Mesenchymal stem cell (in vitro differentiated cells and primary cell): ENCODE measurements at regions not wholly inside any gene's neighbourhood (a gene's known extent, or its start where the extent isn't known, plus 50 kb on each side); places are given as distances from the start of the nearest gene placed in this dataset.

Experiments used
- DNase-seq: peaks from one replicate; pipeline ENCODE4 v3.0.0-alpha.2; 2013
- H2AFZ ChIP-seq: one replicate; pipeline ENCODE4 v1.6.1; 2013; ENCODE audit warnings: low read depth, mild to moderate bottlenecking, control low read depth, inconsistent platforms, low read length, moderate library complexity
- H2AK5ac ChIP-seq: 2 replicates; pipeline ENCODE4 v1.6.1; 2013; ENCODE audit warnings: low read length, moderate library complexity, mild to moderate bottlenecking, inconsistent platforms; ENCODE audit not compliant: severe bottlenecking
- H2BK120ac ChIP-seq: one replicate; pipeline ENCODE4 v1.6.1; 2013; ENCODE audit warnings: low read depth, mild to moderate bottlenecking, inconsistent platforms, low read length, moderate library complexity
- H2BK12ac ChIP-seq, 2 experiments: one replicate each; pipeline ENCODE4 v1.6.1; 2013; ENCODE audit warnings: inconsistent platforms in 2 of 2, low read length in 2 of 2, mild to moderate bottlenecking in 2 of 2, moderate library complexity in 2 of 2, control low read depth in 1 of 2
- H2BK15ac ChIP-seq: one replicate; pipeline ENCODE4 v1.6.1; 2013; ENCODE audit warnings: mild to moderate bottlenecking, low read depth, inconsistent platforms; ENCODE audit not compliant: poor library complexity, severe bottlenecking
- H2BK5ac ChIP-seq: 2 replicates; pipeline ENCODE4 v1.6.1; 2013; ENCODE audit warnings: low read depth, mild to moderate bottlenecking, low read length, control low read depth, inconsistent platforms; ENCODE audit not compliant: poor library complexity, severe bottlenecking
- H3K14ac ChIP-seq, 2 experiments: one replicate each; pipeline ENCODE4 v1.6.1; 2013; ENCODE audit warnings: inconsistent platforms in 2 of 2, low read length in 2 of 2, control low read depth in 1 of 2, mild to moderate bottlenecking in 1 of 2, moderate library complexity in 1 of 2
- H3K18ac ChIP-seq, 2 experiments: one replicate each; pipeline ENCODE4 v1.6.1; 2013; ENCODE audit warnings: inconsistent platforms in 2 of 2, low read length in 2 of 2, control low read depth in 1 of 2, low read depth in 1 of 2, mild to moderate bottlenecking in 1 of 2
- H3K23ac ChIP-seq, 2 experiments: one replicate each; pipeline ENCODE4 v1.6.1; 2013; ENCODE audit warnings: inconsistent platforms in 2 of 2, low read length in 2 of 2, mild to moderate bottlenecking in 2 of 2, moderate library complexity in 2 of 2, control low read depth in 1 of 2
- H3K27ac ChIP-seq: 2 replicates; pipeline ENCODE4 v1.5.1; 2013; ENCODE audit warnings: mild to moderate bottlenecking, moderate library complexity, low read length, control low read depth, inconsistent platforms; ENCODE audit not compliant: poor library complexity, severe bottlenecking
- H3K27me3 ChIP-seq, 2 experiments: 2 replicates each; pipeline versions ENCODE4 v1.6.1 to v1.7.0; 2013; ENCODE audit warnings: low read length in 2 of 2, mild to moderate bottlenecking in 2 of 2, moderate library complexity in 2 of 2, control low read depth in 1 of 2, inconsistent platforms in 1 of 2; ENCODE audit not compliant: control insufficient read depth in 1 of 2, insufficient read depth in 1 of 2
- H3K36me3 ChIP-seq, 2 experiments: 2 replicates each; pipeline versions ENCODE4 v1.6.1 to v1.7.0; 2013; ENCODE audit warnings: low read length in 2 of 2, control low read depth in 1 of 2, inconsistent platforms in 1 of 2, low read depth in 1 of 2, mild to moderate bottlenecking in 1 of 2; ENCODE audit not compliant: insufficient read depth in 2 of 2, control insufficient read depth in 1 of 2
- H3K4ac ChIP-seq, 2 experiments: one replicate each; pipeline ENCODE4 v1.6.1; 2013; ENCODE audit warnings: inconsistent platforms in 2 of 2, low read length in 2 of 2, mild to moderate bottlenecking in 2 of 2, moderate library complexity in 2 of 2, control low read depth in 1 of 2, low read depth in 1 of 2
- H3K4me1 ChIP-seq: 2 replicates; pipeline ENCODE4 v1.6.1; 2013; ENCODE audit warnings: low read depth, low read length, control low read depth; ENCODE audit not compliant: control insufficient read depth, insufficient read depth
- H3K4me2 ChIP-seq: 2 replicates; pipeline ENCODE4 v1.6.1; 2013; ENCODE audit warnings: low read length, mild to moderate bottlenecking, inconsistent platforms; ENCODE audit not compliant: poor library complexity, severe bottlenecking
- H3K4me3 ChIP-seq, 2 experiments: 2 replicates each; pipeline versions ENCODE4 v1.5.1 to v1.7.0; 2013; ENCODE audit warnings: low read length in 2 of 2, mild to moderate bottlenecking in 2 of 2, control low read depth in 1 of 2, low read depth in 1 of 2; ENCODE audit not compliant: insufficient read depth in 1 of 2
- H3K79me1 ChIP-seq: replicated peaks from 2 replicates; pipeline ENCODE4 v1.6.1; 2013; ENCODE audit warnings: mild to moderate bottlenecking, control low read depth, low read length, inconsistent platforms; ENCODE audit not compliant: poor library complexity, severe bottlenecking
- H3K9ac ChIP-seq: 2 replicates; pipeline ENCODE4 v1.7.0; 2013; ENCODE audit warnings: mild to moderate bottlenecking, low read length, moderate library complexity
- H3K9me3 ChIP-seq: 2 replicates; pipeline ENCODE4 v1.7.0; 2013; ENCODE audit warnings: mild to moderate bottlenecking, low read length; ENCODE audit not compliant: control insufficient read depth
- H4K8ac ChIP-seq: one replicate; pipeline ENCODE4 v1.6.1; 2013; ENCODE audit warnings: inconsistent platforms, mild to moderate bottlenecking, low read length, moderate library complexity
- H4K91ac ChIP-seq: one replicate; pipeline ENCODE4 v1.6.1; 2013; ENCODE audit warnings: mild to moderate bottlenecking, low read length, inconsistent platforms
- WGBS: methylation state at CpG from one replicate; pipeline ENCODE4 v1.1.7; 2013; ENCODE audit warnings: mixed read lengths; 5-methylcytosine and 5-hydroxymethylcytosine counted together

GRCh38 chr14:66070542-66071319 lies 415.4 kb upstream of the CCDC196 start:
- Histone ChIP-seq H4K8ac (no peak overlapping the region), H3K4ac (no peak overlapping the region), H3K14ac (no peak overlapping the region), H2AFZ (no peak overlapping the region), H3K27ac (no peak overlapping the region), H3K23ac (no peak overlapping the region), H3K4me1 (no peaks in the 10 kb centered on the region), H2AK5ac (no peak overlapping the region), H3K18ac (no peak overlapping the region), H3K27me3 (peaks cover 0 to 4% of the 10 kb centered on the region in 2 experiments), H3K4me3 (no peak overlapping the region), H3K9me3 (no peaks in the 10 kb centered on the region), H2BK5ac (no peak overlapping the region), H2BK12ac (no peak overlapping the region), H3K4me2 (no peak overlapping the region), H3K9ac (no peak overlapping the region), H4K91ac (no peak overlapping the region), H3K79me1 (no peaks in the 10 kb centered on the region), H2BK120ac (no peak overlapping the region), H3K36me3 (no peaks in the 10 kb centered on the region), H2BK15ac (no peak overlapping the region)
- peak; percentile 39 for DNase-seq
- WGBS, result 47% methylated on average over 9 of the region's 12 CpGs

- DNase-seq, result no peak
- Histone ChIP-seq H2AK5ac (no peak overlapping the region), H3K79me1 (no peaks in the 10 kb centered on the region), H3K23ac (no peak overlapping the region), H3K4me3 (no peak overlapping the region), H2BK12ac (no peak overlapping the region), H3K4ac (no peak overlapping the region), H2BK15ac (no peak overlapping the region), H2BK5ac (no peak overlapping the region), H3K18ac (no peak overlapping the region), H3K4me2 (no peak overlapping the region), H2AFZ (no peak overlapping the region), H3K9me3 (no peaks in the 10 kb centered on the region), H2BK120ac (no peak overlapping the region), H4K8ac (no peak overlapping the region), H3K14ac (no peak overlapping the region), H4K91ac (no peak overlapping the region), H3K9ac (no peak overlapping the region), H3K27ac (no peak overlapping the region), H3K27me3 (peaks cover 0 to 4% of the 10 kb centered on the region in 2 experiments), H3K4me1 (no peaks in the 10 kb centered on the region), H3K36me3 (no peaks in the 10 kb centered on the region)
- WGBS, result 43% methylated on average over 1 of the region's 5 CpGs
These were observed 413.7 kb upstream of the CCDC196 start for GRCh38 chr14:66072190-66073084.

- Histone ChIP-seq H3K79me1 (no peaks in the 10 kb centered on the region), H3K18ac (no peak overlapping the region), H2BK12ac (no peak overlapping the region), H2BK15ac (no peak overlapping the region), H2AK5ac (no peak overlapping the region), H3K9me3 (no peaks in the 10 kb centered on the region), H2AFZ (no peak overlapping the region), H4K8ac (no peak overlapping the region), H3K27ac (no peak overlapping the region), H3K4ac (no peak overlapping the region), H3K4me1 (no peaks in the 10 kb centered on the region), H3K4me2 (no peak overlapping the region), H2BK120ac (no peak overlapping the region), H3K36me3 (no peaks in the 10 kb centered on the region), H3K23ac (no peak overlapping the region), H3K27me3 (peaks cover 0 to 4% of the 10 kb centered on the region in 2 experiments), H4K91ac (no peak overlapping the region), H3K14ac (no peak overlapping the region), H3K9ac (no peak overlapping the region), H2BK5ac (no peak overlapping the region), H3K4me3 (no peak overlapping the region)
- no peak for DNase-seq
- WGBS, result 83% methylated on average over 4 of the region's 4 CpGs
These were observed 411.6 kb upstream of the CCDC196 start for GRCh38 chr14:66074537-66074936.

GRCh38 chr14:66076176-66076575 lies 410.0 kb upstream of the CCDC196 start:
- H2AFZ ChIP-seq, result no peak overlapping the region
- peak; percentile 8 for DNase-seq
- H4K91ac ChIP-seq, result no peak overlapping the region
- no peak overlapping the region for H3K27ac ChIP-seq
- H3K18ac ChIP-seq, result no peak overlapping the region
- no peaks in the 10 kb centered on the region for H3K36me3 ChIP-seq
- no peak overlapping the region for H3K14ac ChIP-seq
- no peak overlapping the region for H3K4me3 ChIP-seq
- WGBS, result 46% methylated on average over 3 of the region's 3 CpGs
- no peaks in the 10 kb centered on the region for H3K79me1 ChIP-seq
- H3K4ac ChIP-seq, result no peak overlapping the region
- no peak overlapping the region for H2BK5ac ChIP-seq
- H3K9ac ChIP-seq, result no peak overlapping the region
- no peaks in the 10 kb centered on the region for H3K27me3 ChIP-seq
- H3K23ac ChIP-seq, result no peak overlapping the region
- no peaks in the 10 kb centered on the region for H3K4me1 ChIP-seq
- H3K9me3 ChIP-seq, result no peaks in the 10 kb centered on the region
- no peak overlapping the region for H3K4me2 ChIP-seq
- H2BK120ac ChIP-seq, result no peak overlapping the region
- H2AK5ac ChIP-seq, result no peak overlapping the region
- no peak overlapping the region for H4K8ac ChIP-seq
- no peak overlapping the region for H2BK15ac ChIP-seq
- peak overlapping the region in 1 of 2 experiments; percentile 56 for H2BK12ac ChIP-seq
